Caco-2 (cell line): ENCODE measurements at regions not wholly inside any gene's neighbourhood (a gene's known extent, or its start where the extent isn't known, plus 50 kb on each side); places are given as distances from the start of the nearest gene placed in this dataset.

Source experiments
- BruUV-seq: library from RNA; stranded (reverse); fragments of 400-500 nt; replicated peaks from 2 replicates; lab custom pipeline; 2021; lab: Mats Ljungman, UMichigan
- CTCF ChIA-PET: fragments of 300-600 bp; sonication (Branson Sonifier 250); formaldehyde crosslinking; loops from one replicate; lab custom pipeline; 2022; ENCODE audit warnings: antibody characterized with exemption; lab: Charles Lee
- POLR2A ChIA-PET: fragments of 300-600 bp; sonication (Branson Sonifier 250); formaldehyde crosslinking; loops from one replicate; lab custom pipeline; 2022; ENCODE audit warnings: antibody characterized with exemption; lab: Charles Lee
- DNase-seq, 2 experiments: peaks; one replicate each; pipeline versions ENCODE4 v3.0.0 to v3.0.0-alpha.2; 2020 to 2022
- H3K27me3 ChIP-seq: replicated peaks from 2 replicates; pipeline ENCODE4 v1.6.0; 2011; ENCODE audit warnings: low read length; ENCODE audit not compliant: control insufficient read depth, insufficient read depth
- H3K36me3 ChIP-seq: 2 replicates; pipeline ENCODE4 v1.5.1; 2011; ENCODE audit warnings: low read length; ENCODE audit not compliant: control insufficient read depth, insufficient read depth
- H3K4me1 ChIP-seq: fragments of 250-450 bp; sonication (Bioruptor Pico); 2 replicates; pipeline ENCODE4 v1.5.1; 2020; ENCODE audit warnings: mild to moderate bottlenecking
- H3K4me3 ChIP-seq: 2 replicates; pipeline ENCODE4 v1.5.1; 2011; ENCODE audit warnings: low read depth, mild to moderate bottlenecking, control low read depth, low read length
- H3K9me3 ChIP-seq: fragments of 250-450 bp; sonication (Bioruptor Pico); 2 replicates; pipeline ENCODE4 v1.5.1; 2020; ENCODE audit warnings: mild to moderate bottlenecking, moderate library complexity
- H3K27ac Mint-ChIP-seq: one replicate; pipeline ENCODE4 v1.8.0; 2022; ENCODE audit warnings: mixed read lengths; ENCODE audit not compliant: unreplicated experiment
- H3K27me3 Mint-ChIP-seq: one replicate; pipeline ENCODE4 v1.8.0; 2022; ENCODE audit warnings: mixed read lengths; ENCODE audit not compliant: insufficient read depth, unreplicated experiment
- H3K36me3 Mint-ChIP-seq: one replicate; pipeline ENCODE4 v1.8.0; 2022; ENCODE audit warnings: mild to moderate bottlenecking, mixed read lengths; ENCODE audit not compliant: insufficient read depth, unreplicated experiment
- H3K4me1 Mint-ChIP-seq: one replicate; pipeline ENCODE4 v1.8.0; 2022; ENCODE audit warnings: low read depth, mixed read lengths; ENCODE audit not compliant: unreplicated experiment
- H3K4me3 Mint-ChIP-seq: one replicate; pipeline ENCODE4 v1.8.0; 2022; ENCODE audit warnings: mild to moderate bottlenecking, moderate library complexity, mixed read lengths; ENCODE audit not compliant: unreplicated experiment
- H3K9me3 Mint-ChIP-seq: one replicate; pipeline ENCODE4 v1.8.0; 2022; ENCODE audit warnings: mixed read lengths; ENCODE audit not compliant: unreplicated experiment
- intact Hi-C: fragments of 100-400 bp; cut with micrococcal nuclease; formaldehyde crosslinking; loops from one replicate; pipeline ENCODE4 v1.10.0; 2022; ENCODE audit not compliant: unreplicated experiment
- TF ChIP-seq, protein P1 (sequence below), 2 experiments: fragments of 200-600 bp in 1 of 2; IDR thresholded peaks; 1 replicate in 1 of 2; 2 replicates in 1 of 2; pipeline versions ENCODE4 v1.5.1 to v1.8.0; 2011 to 2022; ENCODE audit warnings: antibody characterized with exemption in 1 of 2, control low read depth in 1 of 2, inconsistent platforms in 1 of 2, low read depth in 1 of 2, low read length in 1 of 2, mild to moderate bottlenecking in 1 of 2, moderate library complexity in 1 of 2; ENCODE audit not compliant: insufficient read depth in 1 of 2, severe bottlenecking in 1 of 2, unreplicated experiment in 1 of 2

DNA sequence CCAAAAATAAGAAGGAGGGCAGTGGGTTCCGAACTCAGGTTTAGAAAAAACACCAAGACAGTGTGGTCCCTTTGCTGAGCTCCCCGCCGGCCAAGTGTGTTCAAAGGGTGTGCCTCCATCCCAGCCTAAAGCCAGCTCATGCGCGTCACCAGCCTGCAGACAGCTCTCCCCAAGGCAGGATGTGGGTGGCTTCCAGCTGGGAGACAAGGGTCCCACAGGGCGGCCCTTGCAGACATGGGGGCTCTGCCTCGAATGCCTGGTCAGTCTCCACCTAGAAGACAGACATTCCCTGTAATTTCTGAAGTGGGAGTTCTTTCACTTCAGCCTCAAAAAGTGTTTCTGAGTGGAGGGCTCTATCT, 135.8 kb upstream of the GPC1 start:
- no peaks in the 10 kb centered on the region for H3K27me3 Mint-ChIP-seq
- Histone ChIP-seq H3K27me3 (no peaks in the 10 kb centered on the region), H3K4me3 (no peak overlapping the region), H3K9me3 (no peaks in the 10 kb centered on the region), H3K4me1 (no peaks in the 10 kb centered on the region), H3K36me3 (no peaks in the 10 kb centered on the region)
- no peak overlapping the region for H3K27ac Mint-ChIP-seq
- POLR2A ChIA-PET = no interaction called here
- DNase-seq = no peak
- no peaks in the 10 kb centered on the region for H3K9me3 Mint-ChIP-seq
- CTCF ChIA-PET = no interaction called here
- intact Hi-C loops = no loop called here
- H3K36me3 Mint-ChIP-seq = no peaks in the 10 kb centered on the region
- no TSS peak for BruUV-seq
- no peaks in the 10 kb centered on the region for H3K4me1 Mint-ChIP-seq
- TF ChIP-seq, protein P1, sequence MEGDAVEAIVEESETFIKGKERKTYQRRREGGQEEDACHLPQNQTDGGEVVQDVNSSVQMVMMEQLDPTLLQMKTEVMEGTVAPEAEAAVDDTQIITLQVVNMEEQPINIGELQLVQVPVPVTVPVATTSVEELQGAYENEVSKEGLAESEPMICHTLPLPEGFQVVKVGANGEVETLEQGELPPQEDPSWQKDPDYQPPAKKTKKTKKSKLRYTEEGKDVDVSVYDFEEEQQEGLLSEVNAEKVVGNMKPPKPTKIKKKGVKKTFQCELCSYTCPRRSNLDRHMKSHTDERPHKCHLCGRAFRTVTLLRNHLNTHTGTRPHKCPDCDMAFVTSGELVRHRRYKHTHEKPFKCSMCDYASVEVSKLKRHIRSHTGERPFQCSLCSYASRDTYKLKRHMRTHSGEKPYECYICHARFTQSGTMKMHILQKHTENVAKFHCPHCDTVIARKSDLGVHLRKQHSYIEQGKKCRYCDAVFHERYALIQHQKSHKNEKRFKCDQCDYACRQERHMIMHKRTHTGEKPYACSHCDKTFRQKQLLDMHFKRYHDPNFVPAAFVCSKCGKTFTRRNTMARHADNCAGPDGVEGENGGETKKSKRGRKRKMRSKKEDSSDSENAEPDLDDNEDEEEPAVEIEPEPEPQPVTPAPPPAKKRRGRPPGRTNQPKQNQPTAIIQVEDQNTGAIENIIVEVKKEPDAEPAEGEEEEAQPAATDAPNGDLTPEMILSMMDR (IDR thresholded peaks at IDR 0.05; ENCODE audit: insufficient read depth in 1 of 2, low read depth in 1 of 2, low read length in 1 of 2, severe bottlenecking in 1 of 2, unreplicated experiment in 1 of 2) = no peak
- H3K4me3 Mint-ChIP-seq = no peak overlapping the region

GRCh38 chr2:240300261-240300821, 135.1 kb upstream of the GPC1 start:
- no peak for DNase-seq
- Histone ChIP-seq H3K27me3 (no peaks in the 10 kb centered on the region), H3K4me3 (no peak overlapping the region), H3K36me3 (no peaks in the 10 kb centered on the region), H3K9me3 (no peaks in the 10 kb centered on the region), H3K4me1 (no peaks in the 10 kb centered on the region)
- Mint-ChIP-seq H3K27me3 (no peaks in the 10 kb centered on the region), H3K9me3 (no peaks in the 10 kb centered on the region), H3K4me3 (no peak overlapping the region), H3K27ac (no peak overlapping the region), H3K36me3 (no peaks in the 10 kb centered on the region), H3K4me1 (no peaks in the 10 kb centered on the region)
- no TSS peak for BruUV-seq
- intact Hi-C loops = no loop called here
- POLR2A ChIA-PET = no interaction called here
- CTCF ChIA-PET = no interaction called here
- TF ChIP-seq, protein P1 (IDR thresholded peaks at IDR 0.05; ENCODE audit: insufficient read depth in 1 of 2, low read depth in 1 of 2, low read length in 1 of 2, severe bottlenecking in 1 of 2, unreplicated experiment in 1 of 2) = no peak

DNA sequence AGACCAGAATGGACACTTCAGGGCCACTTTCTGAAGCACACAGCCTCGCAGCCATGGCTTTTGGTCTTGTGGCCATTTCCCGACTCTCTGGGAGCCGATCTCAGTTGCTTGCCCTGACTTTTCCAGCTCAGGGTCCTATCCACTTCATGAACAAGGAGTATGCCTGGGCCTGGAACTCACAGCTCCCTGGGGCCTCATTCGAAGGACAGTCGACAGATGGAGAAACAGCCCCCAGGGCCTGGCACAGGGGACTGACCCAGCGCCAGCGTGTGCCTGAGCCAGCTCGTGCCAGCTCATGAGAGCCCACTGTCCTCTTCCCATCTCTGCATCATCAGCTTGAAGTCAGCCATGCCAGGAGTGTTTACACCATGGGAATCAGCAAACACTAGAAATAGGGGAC, 134.6 kb upstream of the GPC1 start:
- BruUV-seq = no TSS peak
- Mint-ChIP-seq H3K4me1 (no peaks in the 10 kb centered on the region), H3K27ac (no peak overlapping the region), H3K4me3 (no peak overlapping the region), H3K27me3 (no peaks in the 10 kb centered on the region), H3K9me3 (no peaks in the 10 kb centered on the region), H3K36me3 (no peaks in the 10 kb centered on the region)
- H3K4me1 ChIP-seq = no peaks in the 10 kb centered on the region
- no peak overlapping the region for H3K4me3 ChIP-seq
- ChIA-PET POLR2A (no interaction called here), CTCF (no interaction called here)
- intact Hi-C loops = no loop called here
- no peaks in the 10 kb centered on the region for H3K9me3 ChIP-seq
- no peaks in the 10 kb centered on the region for H3K27me3 ChIP-seq
- TF ChIP-seq, protein P1 (IDR thresholded peaks at IDR 0.05; ENCODE audit: insufficient read depth in 1 of 2, low read depth in 1 of 2, low read length in 1 of 2, severe bottlenecking in 1 of 2, unreplicated experiment in 1 of 2) = no peak
- DNase-seq = no peak
- no peaks in the 10 kb centered on the region for H3K36me3 ChIP-seq
